Glutamatergic neuron (in vitro differentiated cells): ENCODE measurements at regions not wholly inside any gene's neighbourhood (a gene's known extent, or its start where the extent isn't known, plus 50 kb on each side); places are given as distances from the start of the nearest gene placed in this dataset.
"Not testable (repeated sequence)": the region's sequence is repeated elsewhere in the genome, so short reads cannot be mapped to it uniquely, and the experiment has no call there.

Source experiments
- DNase-seq: peaks from one replicate; pipeline ENCODE4 v3.0.0; 2022
- H3K27ac Mint-ChIP-seq: one replicate; pipeline ENCODE4 v1.8.0; 2020; ENCODE audit warnings: mild to moderate bottlenecking, mixed read lengths, inconsistent platforms; ENCODE audit not compliant: unreplicated experiment
- H3K27me3 Mint-ChIP-seq: one replicate; pipeline ENCODE4 v1.8.0; 2020; ENCODE audit warnings: mild to moderate bottlenecking, moderate library complexity, mixed read lengths, inconsistent platforms; ENCODE audit not compliant: unreplicated experiment
- H3K36me3 Mint-ChIP-seq: one replicate; pipeline ENCODE4 v1.8.0; 2020; ENCODE audit warnings: mild to moderate bottlenecking, mixed read lengths, inconsistent platforms; ENCODE audit not compliant: unreplicated experiment
- H3K4me1 Mint-ChIP-seq: one replicate; pipeline ENCODE4 v1.8.0; 2020; ENCODE audit warnings: mild to moderate bottlenecking, low read depth, mixed read lengths, inconsistent platforms; ENCODE audit not compliant: unreplicated experiment
- H3K4me3 Mint-ChIP-seq: one replicate; pipeline ENCODE4 v1.8.0; 2020; ENCODE audit warnings: mild to moderate bottlenecking, mixed read lengths, inconsistent platforms; ENCODE audit not compliant: unreplicated experiment
- H3K9me3 Mint-ChIP-seq: one replicate; pipeline ENCODE4 v1.8.0; 2020; ENCODE audit warnings: mild to moderate bottlenecking, moderate library complexity, mixed read lengths, inconsistent platforms; ENCODE audit not compliant: unreplicated experiment
- TF ChIP-seq, protein P1 (sequence below): fragments of 200-600 bp; sonication (generic); IDR thresholded peaks from one replicate; pipeline ENCODE4 v1.5.0; 2021; ENCODE audit not compliant: partially characterized antibody, unreplicated experiment

DNA sequence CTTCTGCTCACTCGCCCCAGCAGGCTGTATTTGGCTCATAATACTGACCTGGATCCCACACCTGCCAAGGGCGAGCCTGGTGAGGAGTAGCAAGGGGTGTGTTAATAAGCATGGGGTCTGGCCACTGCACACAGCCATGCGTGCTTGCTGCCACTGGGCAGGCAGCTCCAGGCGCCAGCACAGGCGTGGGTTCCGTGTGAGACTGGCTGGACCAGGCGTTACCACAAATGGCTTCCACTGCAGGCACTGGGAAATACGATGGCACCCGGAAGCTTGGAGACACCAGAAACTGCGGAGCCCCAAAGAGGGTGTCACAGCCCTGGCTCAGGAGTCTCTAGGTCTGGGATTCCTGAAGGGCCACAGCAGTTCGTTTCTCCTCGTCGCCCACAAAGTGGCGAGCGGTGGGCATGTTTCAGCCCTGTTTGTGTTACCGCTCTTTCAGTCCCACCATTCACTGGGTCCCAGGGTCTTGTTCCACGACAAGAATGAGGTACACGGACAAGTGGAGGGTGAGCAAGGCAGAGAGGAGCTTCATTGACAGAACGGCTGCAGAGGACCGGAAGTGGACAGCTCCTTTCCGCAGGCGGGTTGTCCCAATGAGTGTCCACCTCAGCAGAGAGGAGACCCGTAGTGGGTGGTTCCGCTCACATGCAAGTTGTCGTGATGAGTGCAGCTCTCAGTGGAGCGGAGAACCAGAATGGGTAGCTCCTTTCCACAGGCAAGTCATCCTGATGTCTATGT lies 428.9 kb downstream of the EPHA5 start:
- no peak overlapping the region for H3K4me3 Mint-ChIP-seq
- H3K36me3 Mint-ChIP-seq: no peaks in the 10 kb centered on the region
- TF ChIP-seq, protein P1, sequence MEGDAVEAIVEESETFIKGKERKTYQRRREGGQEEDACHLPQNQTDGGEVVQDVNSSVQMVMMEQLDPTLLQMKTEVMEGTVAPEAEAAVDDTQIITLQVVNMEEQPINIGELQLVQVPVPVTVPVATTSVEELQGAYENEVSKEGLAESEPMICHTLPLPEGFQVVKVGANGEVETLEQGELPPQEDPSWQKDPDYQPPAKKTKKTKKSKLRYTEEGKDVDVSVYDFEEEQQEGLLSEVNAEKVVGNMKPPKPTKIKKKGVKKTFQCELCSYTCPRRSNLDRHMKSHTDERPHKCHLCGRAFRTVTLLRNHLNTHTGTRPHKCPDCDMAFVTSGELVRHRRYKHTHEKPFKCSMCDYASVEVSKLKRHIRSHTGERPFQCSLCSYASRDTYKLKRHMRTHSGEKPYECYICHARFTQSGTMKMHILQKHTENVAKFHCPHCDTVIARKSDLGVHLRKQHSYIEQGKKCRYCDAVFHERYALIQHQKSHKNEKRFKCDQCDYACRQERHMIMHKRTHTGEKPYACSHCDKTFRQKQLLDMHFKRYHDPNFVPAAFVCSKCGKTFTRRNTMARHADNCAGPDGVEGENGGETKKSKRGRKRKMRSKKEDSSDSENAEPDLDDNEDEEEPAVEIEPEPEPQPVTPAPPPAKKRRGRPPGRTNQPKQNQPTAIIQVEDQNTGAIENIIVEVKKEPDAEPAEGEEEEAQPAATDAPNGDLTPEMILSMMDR: no peak
- no peaks in the 10 kb centered on the region for H3K27me3 Mint-ChIP-seq
- H3K27ac Mint-ChIP-seq: no peak overlapping the region
- no peaks in the 10 kb centered on the region for H3K9me3 Mint-ChIP-seq
- H3K4me1 Mint-ChIP-seq: peaks cover 2% of the 10 kb centered on the region
- DNase-seq: no peak

DNA sequence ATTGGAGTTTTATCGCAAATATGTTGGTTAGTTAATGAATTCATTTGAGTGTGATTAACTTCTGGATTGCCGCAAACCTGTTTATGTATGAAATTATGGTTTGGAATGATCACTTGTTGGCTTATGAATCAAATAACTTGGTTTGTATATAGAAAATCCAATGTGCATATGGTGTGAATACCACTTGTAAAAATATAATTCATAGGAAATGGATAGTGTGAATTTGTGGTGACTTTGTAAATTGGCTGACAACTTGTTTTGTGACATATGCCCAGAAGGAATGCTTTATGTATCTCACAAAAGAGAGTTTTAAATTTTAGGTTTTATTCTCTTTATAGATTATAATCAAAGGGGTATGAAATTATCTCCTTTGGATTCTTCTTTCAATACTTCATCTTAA lies 436.2 kb downstream of the EPHA5 start:
- no peaks in the 10 kb centered on the region for H3K9me3 Mint-ChIP-seq
- H3K27ac Mint-ChIP-seq: no peak overlapping the region
- no peak for DNase-seq
- H3K4me3 Mint-ChIP-seq: no peak overlapping the region
- H3K4me1 Mint-ChIP-seq: peaks cover 2% of the 10 kb centered on the region
- TF ChIP-seq, protein P1: no peak
- H3K27me3 Mint-ChIP-seq: no peaks in the 10 kb centered on the region
- no peaks in the 10 kb centered on the region for H3K36me3 Mint-ChIP-seq

DNA sequence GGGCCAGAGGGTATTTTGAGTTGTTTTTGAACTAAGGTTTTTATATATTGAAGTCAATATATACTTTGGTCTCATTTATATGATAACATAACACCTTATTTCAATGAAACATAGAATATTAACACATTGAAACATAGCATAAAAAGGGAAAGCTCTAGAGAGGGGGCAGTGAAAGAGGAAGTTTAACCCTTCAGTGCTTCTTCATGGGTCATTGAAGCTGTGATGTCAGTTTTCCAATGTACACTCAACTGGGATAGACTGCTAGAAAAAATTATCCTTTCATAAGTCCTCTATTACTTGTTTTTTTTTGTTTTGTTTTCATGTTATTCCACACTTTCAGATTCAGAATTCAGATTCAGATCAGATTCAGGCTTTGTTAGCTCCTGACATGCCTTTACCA lies 442.7 kb downstream of the EPHA5 start:
- H3K27ac Mint-ChIP-seq: no peak overlapping the region
- H3K27me3 Mint-ChIP-seq: no peaks in the 10 kb centered on the region
- TF ChIP-seq, protein P1: no peak
- H3K36me3 Mint-ChIP-seq: no peaks in the 10 kb centered on the region
- DNase-seq: no peak
- no peak overlapping the region for H3K4me3 Mint-ChIP-seq
- H3K9me3 Mint-ChIP-seq: no peaks in the 10 kb centered on the region
- H3K4me1 Mint-ChIP-seq: peaks cover 2% of the 10 kb centered on the region

DNA sequence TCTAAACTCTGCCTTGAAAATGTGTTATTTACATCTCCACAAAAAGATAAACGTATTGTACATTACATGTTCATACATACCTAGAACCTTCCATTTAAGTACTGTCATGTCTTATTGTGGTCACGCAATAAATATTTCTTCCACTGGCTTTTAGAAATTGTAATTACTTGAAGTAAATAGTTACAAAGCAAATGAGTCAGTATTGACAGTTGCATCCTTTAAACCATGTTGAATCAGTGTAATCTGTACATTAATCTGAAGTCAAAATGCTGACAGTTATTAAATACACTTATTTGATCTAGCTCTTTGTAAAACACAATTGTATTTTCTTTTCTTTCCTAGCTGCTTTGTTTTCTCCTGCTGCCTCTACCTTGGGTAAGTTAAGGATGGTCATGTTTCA lies 446.7 kb downstream of the EPHA5 start:
- H3K27ac Mint-ChIP-seq: no peak overlapping the region
- DNase-seq: no peak
- H3K9me3 Mint-ChIP-seq: no peaks in the 10 kb centered on the region
- H3K4me3 Mint-ChIP-seq: no peak overlapping the region
- H3K27me3 Mint-ChIP-seq: peaks cover 2% of the 10 kb centered on the region
- no peaks in the 10 kb centered on the region for H3K36me3 Mint-ChIP-seq
- TF ChIP-seq, protein P1: no peak
- H3K4me1 Mint-ChIP-seq: peaks cover 2% of the 10 kb centered on the region

DNA sequence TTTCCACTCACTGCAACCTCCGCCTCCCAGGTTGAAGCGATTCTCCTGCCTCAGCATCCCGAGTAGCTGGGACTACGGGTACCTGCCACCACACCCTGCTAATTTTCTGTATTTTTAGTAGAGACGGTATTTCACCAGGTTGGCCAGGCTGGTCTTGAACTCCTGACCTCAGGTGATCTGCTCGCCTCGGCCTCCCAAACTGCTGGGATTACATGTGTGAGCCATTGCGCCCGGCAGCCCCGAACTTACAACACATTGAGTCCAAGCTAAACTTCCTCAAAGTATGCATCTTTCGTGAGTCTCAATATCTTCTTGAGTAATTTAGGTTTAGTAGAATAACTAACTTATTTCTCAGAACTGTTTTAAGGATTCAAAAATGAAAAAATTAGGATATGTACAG lies 447.2 kb downstream of the EPHA5 start:
- not testable (repeated sequence) for H3K36me3 Mint-ChIP-seq, H3K27ac Mint-ChIP-seq, H3K9me3 Mint-ChIP-seq

More for the DNA sequence above, 447.2 kb downstream of the EPHA5 start:
- not testable (repeated sequence) for H3K27me3 Mint-ChIP-seq, DNase-seq, H3K4me3 Mint-ChIP-seq, H3K4me1 Mint-ChIP-seq
